ENCODE measurements at regions not wholly inside any gene's neighbourhood (a gene's known extent, or its start where the extent isn't known, plus 50 kb on each side); places are given as distances from the start of the nearest gene placed in this dataset.

- TF ChIP-seq TCF7L2 (IDR thresholded peaks at IDR 0.05; ENCODE audit: low read depth, low read length) (no peak), CTCF (IDR thresholded peaks at IDR 0.05) (no peak), SIN3A (IDR thresholded peaks at IDR 0.05; ENCODE audit: borderline replicate concordance, insufficient read depth, low read depth, low read length) (no peak), REST (IDR thresholded peaks at IDR 0.05; ENCODE audit: insufficient read depth in 1 of 2, low read depth in 2 of 2, low read length in 1 of 2) (no peak), POLR2AphosphoS5 (IDR thresholded peaks at IDR 0.05; ENCODE audit: low read depth, low read length) (no peak)
These were observed 525.5 kb upstream of the SGCG start for GRCh38 chr13:22655106-22655852.

GRCh38 chr13:22662771-22663170 is 518.0 kb upstream of the SGCG start:
- BruUV-seq (replicated peaks), result no TSS peak
- in situ Hi-C loops (cut with HindIII; ENCODE audit: low pct_unique_long_range_greater_than_20kb, low sequenced_read_pairs), result no loop called here
- Histone ChIP-seq H3K4me1 (ENCODE audit: control insufficient read depth, insufficient read depth, low read length) (no peaks in the 10 kb centered on the region), H3K36me3 (ENCODE audit: control insufficient read depth, insufficient read depth, low read length) (no peaks in the 10 kb centered on the region), H3K27ac (ENCODE audit: low read length) (no peak overlapping the region), H3K9me3 (ENCODE audit: control insufficient read depth, insufficient read depth, low read depth, low read length) (no peaks in the 10 kb centered on the region), H3K27me3 (ENCODE audit: control insufficient read depth, insufficient read depth, low read length) (no peaks in the 10 kb centered on the region), H3K4me3 (ENCODE audit: low read depth in 2 of 2, low read length in 2 of 2) (no peak overlapping the region)
- ATAC-seq, result no peak
- POLR2A ChIA-PET, result no interaction called here
- intact Hi-C loops (cut with micrococcal nuclease; ENCODE audit: unreplicated experiment), result no loop called here
- TF ChIP-seq REST (IDR thresholded peaks at IDR 0.05; ENCODE audit: insufficient read depth in 1 of 2, low read depth in 2 of 2, low read length in 1 of 2) (no peak), CTCF (IDR thresholded peaks at IDR 0.05) (no peak), SIN3A (IDR thresholded peaks at IDR 0.05; ENCODE audit: borderline replicate concordance, insufficient read depth, low read depth, low read length) (no peak), POLR2AphosphoS5 (IDR thresholded peaks at IDR 0.05; ENCODE audit: low read depth, low read length) (no peak), TCF7L2 (IDR thresholded peaks at IDR 0.05; ENCODE audit: low read depth, low read length) (no peak)
- CTCF ChIA-PET, result no interaction called here
- no peak for DNase-seq (ENCODE audit: low read depth, low spot score)

More at GRCh38 chr13:22655106-22655852, 525.5 kb upstream of the SGCG start:
- Histone ChIP-seq H3K4me1 (ENCODE audit: control insufficient read depth, insufficient read depth, low read length) (no peaks in the 10 kb centered on the region), H3K27me3 (ENCODE audit: control insufficient read depth, insufficient read depth, low read length) (no peaks in the 10 kb centered on the region), H3K4me3 (ENCODE audit: low read depth in 2 of 2, low read length in 2 of 2) (no peak overlapping the region), H3K27ac (ENCODE audit: low read length) (no peak overlapping the region), H3K36me3 (ENCODE audit: control insufficient read depth, insufficient read depth, low read length) (no peaks in the 10 kb centered on the region), H3K9me3 (ENCODE audit: control insufficient read depth, insufficient read depth, low read depth, low read length) (no peaks in the 10 kb centered on the region)
- POLR2A ChIA-PET, result no interaction called here
- in situ Hi-C loops (cut with HindIII; ENCODE audit: low pct_unique_long_range_greater_than_20kb, low sequenced_read_pairs) (no loop called here), intact Hi-C loops (cut with micrococcal nuclease; ENCODE audit: unreplicated experiment) (no loop called here)
- CTCF ChIA-PET, result no interaction called here
- ATAC-seq, result no peak
- BruUV-seq (replicated peaks), result no TSS peak
- no peak for DNase-seq (ENCODE audit: low read depth, low spot score)
